Activated naive CD8-positive, alpha-beta T cell treated with anti-CD3 and anti-CD28 coated beads, Interleukin-2, amount 10 ng/mL, durations not matched to agents 7 days and 5 days (primary cell): ENCODE measurements at regions not wholly inside any gene's neighbourhood (a gene's known extent, or its start where the extent isn't known, plus 50 kb on each side); places are given as distances from the start of the nearest gene placed in this dataset.
"Not testable (repeated sequence)": the region's sequence is repeated elsewhere in the genome, so short reads cannot be mapped to it uniquely, and the experiment has no call there.

Experiments
- ATAC-seq: fragments of 150-1000 bp; cut with Tn5 transposase; one replicate; pipeline ENCODE4 v1.10.0; 2021; ENCODE audit warnings: low read depth, moderate library complexity
- POLR2A ChIA-PET: fragments of 350-600 bp; sonication (Branson Sonifier 250); formaldehyde crosslinking; loops from one replicate; lab custom pipeline; 2021; ENCODE audit warnings: antibody characterized with exemption; lab: Charles Lee
- DNase-seq: peaks from one replicate; pipeline ENCODE4 v3.0.0; 2021
- H3K27ac Mint-ChIP-seq: one replicate; pipeline ENCODE4 v1.8.0; 2022; ENCODE audit warnings: mild to moderate bottlenecking, mixed read lengths
- H3K27me3 Mint-ChIP-seq: one replicate; pipeline ENCODE4 v1.8.0; 2022; ENCODE audit warnings: mild to moderate bottlenecking, moderate library complexity, mixed read lengths
- H3K36me3 Mint-ChIP-seq: one replicate; pipeline ENCODE4 v1.8.0; 2021; ENCODE audit warnings: mild to moderate bottlenecking, mixed read lengths
- H3K4me1 Mint-ChIP-seq: one replicate; pipeline ENCODE4 v1.8.0; 2021; ENCODE audit warnings: mixed read lengths
- H3K4me3 Mint-ChIP-seq: one replicate; pipeline ENCODE4 v1.8.0; 2022; ENCODE audit warnings: mild to moderate bottlenecking, moderate library complexity, mixed read lengths
- H3K9me3 Mint-ChIP-seq: one replicate; pipeline ENCODE4 v1.8.0; 2021; ENCODE audit warnings: mixed read lengths

GRCh38 chr6:134791243-134791843 is 158.6 kb downstream of the ALDH8A1 start:
- H3K27ac Mint-ChIP-seq, DNase-seq, POLR2A ChIA-PET, ATAC-seq, H3K4me3 Mint-ChIP-seq, H3K36me3 Mint-ChIP-seq, H3K4me1 Mint-ChIP-seq: not testable (repeated sequence)
- Mint-ChIP-seq H3K9me3 (peaks cover 18% of the 10 kb centered on the region), H3K27me3 (peaks cover 12% of the 10 kb centered on the region)

GRCh38 chr6:134787261-134787877 is 162.5 kb downstream of the ALDH8A1 start:
- Mint-ChIP-seq H3K9me3 (peaks cover 14% of the 10 kb centered on the region), H3K27me3 (peaks cover 9% of the 10 kb centered on the region), H3K4me1 (no peaks in the 10 kb centered on the region), H3K27ac (no peak overlapping the region), H3K4me3 (no peak overlapping the region), H3K36me3 (no peaks in the 10 kb centered on the region)
- DNase-seq (no peak), ATAC-seq (no peak)
- POLR2A ChIA-PET, result no interaction called here

DNA sequence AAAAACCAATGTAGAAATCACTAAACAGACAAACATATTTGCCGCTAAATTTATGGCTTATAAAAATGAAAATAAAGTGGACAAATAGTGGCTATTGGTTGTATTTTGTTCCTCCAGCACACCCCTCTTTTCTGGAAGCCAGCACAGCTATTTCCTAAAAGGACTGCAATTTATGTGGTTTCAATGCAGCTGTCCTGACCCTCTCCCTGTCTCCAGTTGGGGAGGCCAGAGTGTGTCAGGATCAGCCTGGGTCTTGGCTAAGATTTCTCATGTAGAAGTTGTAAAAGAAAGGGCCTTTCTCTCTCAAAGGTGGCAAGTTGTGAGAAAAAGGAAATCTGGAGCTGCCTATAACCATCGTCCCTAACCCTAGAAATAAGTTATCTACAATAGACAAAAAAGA is 165.6 kb downstream of the ALDH8A1 start:
- ATAC-seq (no peak), DNase-seq (no peak)
- POLR2A ChIA-PET, result no interaction called here
- Mint-ChIP-seq H3K27ac (no peak overlapping the region), H3K4me3 (no peak overlapping the region), H3K27me3 (no peaks in the 10 kb centered on the region), H3K4me1 (no peaks in the 10 kb centered on the region), H3K36me3 (no peaks in the 10 kb centered on the region), H3K9me3 (peaks cover 4% of the 10 kb centered on the region)

DNA sequence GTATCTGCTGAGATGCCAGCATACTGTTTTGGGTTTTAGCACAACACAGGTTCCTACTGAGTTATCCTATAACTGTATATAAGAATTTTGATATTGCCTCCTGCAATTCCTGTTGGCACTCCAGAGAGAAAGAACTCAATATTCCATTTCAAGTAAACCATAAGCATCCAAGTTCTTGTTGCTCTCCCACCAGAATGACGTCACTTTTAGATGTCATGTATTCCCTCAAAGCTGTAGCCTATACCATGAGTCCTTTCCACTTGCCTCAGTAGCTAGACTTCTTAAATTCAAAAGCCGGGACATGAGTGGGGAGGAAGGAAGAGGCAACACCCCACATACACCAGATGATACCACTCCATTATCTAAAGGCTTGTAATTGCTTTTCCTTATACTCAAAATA is 171.5 kb downstream of the ALDH8A1 start:
- peaks cover 4% of the 10 kb centered on the region for H3K27me3 Mint-ChIP-seq
- ATAC-seq (no peak), DNase-seq (no peak)
- no peaks in the 10 kb centered on the region for H3K36me3 Mint-ChIP-seq
- H3K27ac Mint-ChIP-seq, result no peak overlapping the region
- H3K4me3 Mint-ChIP-seq, result no peak overlapping the region
- no peaks in the 10 kb centered on the region for H3K4me1 Mint-ChIP-seq
- POLR2A ChIA-PET, result no interaction called here
- peaks cover 15% of the 10 kb centered on the region for H3K9me3 Mint-ChIP-seq

GRCh38 chr6:134774201-134774638 is 175.7 kb downstream of the ALDH8A1 start:
- H3K9me3 Mint-ChIP-seq, result peaks cover 10% of the 10 kb centered on the region

DNA sequence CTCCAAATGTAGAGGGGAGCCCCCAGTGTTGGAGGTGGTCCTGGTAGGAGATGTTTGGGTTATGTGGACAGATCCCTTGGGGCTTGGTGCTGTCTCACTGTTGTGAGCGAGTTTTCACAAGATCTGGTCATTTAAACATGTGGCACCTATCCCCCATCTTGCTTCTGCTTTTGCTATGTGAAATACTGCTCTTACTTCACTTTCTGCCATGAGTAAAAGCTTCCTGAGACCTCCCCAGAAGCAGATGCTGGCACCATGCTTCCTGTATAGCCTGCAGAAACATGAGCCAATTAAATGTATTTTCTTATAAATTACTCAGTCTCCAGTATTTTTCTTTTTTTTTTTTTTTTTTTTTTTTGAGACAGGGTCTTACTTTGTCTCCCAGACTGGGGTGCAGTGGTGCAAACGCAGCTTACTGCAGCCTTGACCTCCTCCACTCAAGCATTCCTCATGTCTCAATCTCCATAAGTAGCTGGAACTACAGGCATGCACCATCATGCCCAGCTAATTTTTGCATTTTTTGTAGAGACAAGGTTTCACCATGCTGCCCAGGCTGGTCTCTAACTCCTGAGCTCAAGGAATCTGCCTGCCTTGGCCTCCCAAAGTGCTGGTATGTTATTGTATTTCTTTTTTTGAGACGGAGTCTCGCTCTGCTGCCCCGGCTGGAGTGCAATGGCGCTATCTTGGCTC is 177.1 kb downstream of the ALDH8A1 start:
- no peak for ATAC-seq
- Mint-ChIP-seq H3K4me3 (no peak overlapping the region), H3K4me1 (no peaks in the 10 kb centered on the region), H3K9me3 (peaks cover 5% of the 10 kb centered on the region), H3K27ac (no peak overlapping the region), H3K27me3 (peaks cover 4% of the 10 kb centered on the region), H3K36me3 (no peaks in the 10 kb centered on the region)
- POLR2A ChIA-PET, result no interaction called here
- DNase-seq, result no peak

More at GRCh38 chr6:134774201-134774638, 175.7 kb downstream of the ALDH8A1 start:
- POLR2A ChIA-PET, result no interaction called here
- Mint-ChIP-seq H3K36me3 (no peaks in the 10 kb centered on the region), H3K27me3 (peaks cover 4% of the 10 kb centered on the region), H3K27ac (no peak overlapping the region), H3K4me3 (no peak overlapping the region), H3K4me1 (no peaks in the 10 kb centered on the region)
- ATAC-seq (no peak), DNase-seq (no peak)

- POLR2A ChIA-PET, result no interaction called here
- peaks cover 4% of the 10 kb centered on the region for H3K27me3 Mint-ChIP-seq
- no peaks in the 10 kb centered on the region for H3K4me1 Mint-ChIP-seq
- no peak for DNase-seq
- H3K9me3 Mint-ChIP-seq, result no peaks in the 10 kb centered on the region
- H3K4me3 Mint-ChIP-seq, result no peak overlapping the region
- ATAC-seq, result no peak
- H3K36me3 Mint-ChIP-seq, result no peaks in the 10 kb centered on the region
- no peak overlapping the region for H3K27ac Mint-ChIP-seq
Measured at GRCh38 chr6:134768931-134769330, 181.0 kb downstream of the ALDH8A1 start.

- POLR2A ChIA-PET, result no interaction called here
Measured at GRCh38 chr6:134766497-134766896, 183.4 kb downstream of the ALDH8A1 start.

GRCh38 chr6:134764741-134765140 is 185.2 kb downstream of the ALDH8A1 start:
- H3K27me3 Mint-ChIP-seq, result peaks cover 4% of the 10 kb centered on the region
- no peak overlapping the region for H3K27ac Mint-ChIP-seq
- DNase-seq, result no peak
- H3K4me1 Mint-ChIP-seq, result no peaks in the 10 kb centered on the region
- no peak overlapping the region for H3K4me3 Mint-ChIP-seq
- ATAC-seq, result no peak
- H3K9me3 Mint-ChIP-seq, result no peaks in the 10 kb centered on the region
- H3K36me3 Mint-ChIP-seq, result no peaks in the 10 kb centered on the region
- POLR2A ChIA-PET, result no interaction called here

More at GRCh38 chr6:134766497-134766896, 183.4 kb downstream of the ALDH8A1 start:
- no peaks in the 10 kb centered on the region for H3K9me3 Mint-ChIP-seq
- DNase-seq (no peak), ATAC-seq (no peak)
- no peak overlapping the region for H3K4me3 Mint-ChIP-seq
- no peaks in the 10 kb centered on the region for H3K36me3 Mint-ChIP-seq
- H3K4me1 Mint-ChIP-seq, result no peaks in the 10 kb centered on the region
- H3K27ac Mint-ChIP-seq, result no peak overlapping the region
- H3K27me3 Mint-ChIP-seq, result peaks cover 4% of the 10 kb centered on the region

GRCh38 chr6:134763575-134763974 is 186.3 kb downstream of the ALDH8A1 start:
- H3K9me3 Mint-ChIP-seq, H3K27ac Mint-ChIP-seq, DNase-seq, POLR2A ChIA-PET, H3K4me3 Mint-ChIP-seq, H3K4me1 Mint-ChIP-seq, ATAC-seq, H3K27me3 Mint-ChIP-seq, H3K36me3 Mint-ChIP-seq: not testable (repeated sequence)

DNA sequence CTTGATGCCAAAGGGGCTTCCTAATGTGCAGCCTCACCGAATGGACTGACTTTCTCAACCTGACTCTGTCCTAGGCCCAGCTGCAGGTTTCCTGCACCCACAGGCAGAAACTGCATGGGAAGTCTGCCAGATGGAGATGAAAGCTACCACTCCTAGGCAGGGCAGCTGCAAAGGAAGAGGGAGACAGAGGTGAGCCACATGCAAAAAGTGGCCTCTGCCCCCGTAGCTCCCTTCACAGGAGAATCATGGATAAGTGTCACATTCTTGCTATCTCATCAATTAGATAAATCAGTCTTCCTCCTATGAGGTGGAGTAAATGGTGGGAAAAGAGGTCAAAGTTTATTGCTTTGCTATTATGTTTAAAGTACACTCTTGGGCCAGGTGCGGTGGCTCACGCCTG is 191.3 kb downstream of the ALDH8A1 start:
- Mint-ChIP-seq H3K4me3 (no peak overlapping the region), H3K27ac (no peak overlapping the region), H3K9me3 (no peaks in the 10 kb centered on the region), H3K36me3 (no peaks in the 10 kb centered on the region), H3K27me3 (peaks cover 5% of the 10 kb centered on the region), H3K4me1 (no peaks in the 10 kb centered on the region)
- DNase-seq, result no peak
- no peak for ATAC-seq
- POLR2A ChIA-PET, result no interaction called here

DNA sequence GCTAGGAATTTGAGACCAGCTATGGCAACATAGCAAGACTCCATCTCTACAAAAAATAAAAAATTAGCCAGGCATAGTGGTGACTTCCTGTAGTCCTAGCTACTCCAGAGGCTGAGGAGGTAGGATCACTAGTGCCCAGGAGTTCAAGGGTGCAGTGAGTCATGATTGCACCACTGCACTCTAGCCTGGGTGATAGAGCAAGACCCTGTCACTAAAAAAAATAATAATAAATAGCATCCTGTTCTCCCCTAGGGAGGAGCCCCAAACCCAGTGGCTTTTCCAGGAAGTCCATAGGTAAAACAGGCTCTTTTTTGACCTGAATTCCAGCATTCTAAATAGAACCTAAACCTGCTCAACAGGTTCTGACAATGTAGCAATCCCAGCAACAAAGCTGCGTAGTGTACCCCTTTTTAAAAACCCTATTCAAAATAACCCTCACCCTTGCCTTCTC is 192.0 kb downstream of the ALDH8A1 start:
- Mint-ChIP-seq H3K4me1 (no peaks in the 10 kb centered on the region), H3K27ac (no peak overlapping the region), H3K4me3 (no peak overlapping the region), H3K27me3 (peaks cover 10% of the 10 kb centered on the region), H3K9me3 (no peaks in the 10 kb centered on the region), H3K36me3 (no peaks in the 10 kb centered on the region)
- POLR2A ChIA-PET, result no interaction called here
- ATAC-seq, result no peak
- DNase-seq, result no peak

DNA sequence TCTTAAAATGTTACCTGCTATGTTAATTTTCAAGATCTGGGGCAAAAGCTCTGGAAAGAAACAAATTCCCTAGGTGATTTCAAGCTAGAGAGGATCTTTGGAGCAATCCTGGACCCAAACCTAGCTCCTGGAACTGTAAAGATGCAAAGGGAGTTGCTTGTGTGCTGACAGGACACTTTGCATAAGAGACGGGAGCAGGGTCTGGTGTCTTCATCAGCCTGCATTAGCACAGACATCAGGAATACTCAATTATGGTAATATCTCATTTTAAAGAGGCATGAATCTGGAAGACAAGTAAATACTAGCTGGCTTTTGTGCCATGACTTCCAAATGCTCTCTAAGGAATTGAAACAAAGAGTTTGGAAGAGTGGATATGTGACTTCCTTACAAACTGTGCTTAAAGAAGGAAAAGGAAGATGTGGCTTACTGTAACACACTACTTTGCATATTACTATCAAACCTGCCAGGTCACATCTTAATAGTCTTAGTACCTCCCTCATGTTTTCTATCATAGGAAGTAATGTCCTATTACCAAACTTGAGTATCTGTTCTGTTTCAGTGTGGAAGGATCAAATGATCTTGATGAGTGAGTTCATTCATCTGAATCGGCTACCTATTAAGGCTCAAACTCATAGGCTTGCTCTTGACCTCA is 193.4 kb downstream of the ALDH8A1 start:
- Mint-ChIP-seq H3K36me3 (no peaks in the 10 kb centered on the region), H3K4me1 (no peaks in the 10 kb centered on the region), H3K4me3 (no peak overlapping the region), H3K27ac (no peak overlapping the region), H3K9me3 (no peaks in the 10 kb centered on the region), H3K27me3 (peaks cover 13% of the 10 kb centered on the region)
- no peak for DNase-seq
- ATAC-seq, result no peak
- POLR2A ChIA-PET, result no interaction called here
